ENCODE measurements at regions not wholly inside any gene's neighbourhood (a gene's known extent, or its start where the extent isn't known, plus 50 kb on each side); places are given as distances from the start of the nearest gene placed in this dataset.

DNA sequence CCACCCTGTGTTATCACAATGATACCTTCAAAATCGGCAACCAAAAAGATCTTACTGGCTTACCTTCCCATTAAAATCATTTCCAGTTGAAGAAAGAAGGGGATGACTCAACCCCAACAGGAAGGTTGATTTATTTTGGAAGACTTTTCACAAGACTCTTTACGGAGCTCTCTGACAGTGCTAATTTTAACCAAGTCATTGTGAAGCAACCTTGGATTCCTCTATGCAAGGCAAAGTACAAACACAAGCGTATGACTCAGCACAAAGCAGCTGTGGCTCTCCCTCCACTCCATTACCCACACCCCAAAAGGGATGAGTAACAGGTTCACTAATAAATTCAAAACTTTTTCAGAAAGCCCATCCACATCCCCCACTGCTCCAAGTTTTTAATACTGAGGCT is 213.8 kb upstream of the FGF13 start:
- Histone ChIP-seq H3K27me3 (ENCODE audit: control insufficient read depth, insufficient read depth, low read length) (no peaks in the 10 kb centered on the region), H3K9me3 (ENCODE audit: control insufficient read depth in 2 of 2, low read length in 2 of 2) (no peaks in the 10 kb centered on the region), H3K4me3 (ENCODE audit: low read depth, low read length) (no peak overlapping the region), H3K4me1 (ENCODE audit: control insufficient read depth, insufficient read depth, low read length, poor library complexity, severe bottlenecking) (no peaks in the 10 kb centered on the region), H3K27ac (ENCODE audit: insufficient read depth, low read length, poor library complexity, severe bottlenecking) (no peak overlapping the region), H3K36me3 (ENCODE audit: control insufficient read depth, insufficient read depth, low read length) (no peaks in the 10 kb centered on the region)
- no peak for DNase-seq
- Mint-ChIP-seq H3K4me3 (no peak overlapping the region), H3K27me3 (no peaks in the 10 kb centered on the region), H3K36me3 (no peaks in the 10 kb centered on the region), H3K9me3 (no peaks in the 10 kb centered on the region), H3K27ac (no peak overlapping the region), H3K4me1 (no peaks in the 10 kb centered on the region)
- no peak for ATAC-seq (ENCODE audit: low read depth in 2 of 2)

DNA sequence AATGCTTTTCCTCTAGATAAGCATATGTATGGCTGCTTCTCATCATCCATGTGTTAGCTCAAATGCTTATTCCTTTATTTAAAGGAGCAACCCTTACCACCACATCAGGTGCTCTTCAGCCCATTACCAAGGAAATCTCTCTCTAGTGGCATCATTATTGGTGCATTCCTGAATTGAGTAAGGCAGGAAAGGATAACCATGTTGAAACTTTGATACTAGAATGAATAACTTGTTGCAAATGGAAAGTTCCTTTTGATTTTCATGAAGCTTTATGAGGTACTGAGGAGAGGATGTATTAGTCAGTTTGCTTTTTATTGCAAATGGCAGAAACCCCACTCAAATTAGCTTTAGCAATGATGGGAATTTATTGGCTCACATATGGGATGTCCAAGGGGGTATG is 212.3 kb upstream of the FGF13 start:
- Mint-ChIP-seq H3K27ac (no peak overlapping the region), H3K27me3 (no peaks in the 10 kb centered on the region), H3K9me3 (no peaks in the 10 kb centered on the region), H3K4me3 (no peak overlapping the region), H3K36me3 (no peaks in the 10 kb centered on the region), H3K4me1 (no peaks in the 10 kb centered on the region)
- no peaks in the 10 kb centered on the region for H3K27me3 ChIP-seq (ENCODE audit: control insufficient read depth, insufficient read depth, low read length)
- no peak overlapping the region for H3K4me3 ChIP-seq (ENCODE audit: low read depth, low read length)
- H3K4me1 ChIP-seq (ENCODE audit: control insufficient read depth, insufficient read depth, low read length, poor library complexity, severe bottlenecking), result no peaks in the 10 kb centered on the region
- no peak for DNase-seq
- H3K36me3 ChIP-seq (ENCODE audit: control insufficient read depth, insufficient read depth, low read length), result no peaks in the 10 kb centered on the region
- H3K27ac ChIP-seq (ENCODE audit: insufficient read depth, low read length, poor library complexity, severe bottlenecking), result no peak overlapping the region
- ATAC-seq (ENCODE audit: low read depth in 2 of 2), result no peak
- H3K9me3 ChIP-seq (ENCODE audit: control insufficient read depth in 2 of 2, low read length in 2 of 2), result no peaks in the 10 kb centered on the region

DNA sequence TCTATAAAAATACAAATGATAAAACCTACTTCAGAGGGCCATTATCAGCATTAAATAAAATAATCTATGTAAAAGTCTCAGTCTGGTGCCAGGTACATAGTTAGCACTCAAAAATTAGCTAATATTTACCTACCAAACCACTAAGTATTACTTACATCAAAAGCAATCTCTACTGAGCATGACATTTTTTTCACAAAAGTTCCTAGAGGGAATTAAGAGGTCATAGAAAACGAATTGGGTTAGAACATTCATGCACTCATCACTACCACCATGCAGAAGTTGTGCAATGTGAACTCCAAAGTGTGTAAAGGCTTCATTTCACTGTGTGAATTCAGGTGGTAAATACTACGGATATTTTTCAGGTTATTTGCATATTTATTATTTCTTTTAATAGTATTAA is 209.5 kb upstream of the FGF13 start:
- H3K4me1 Mint-ChIP-seq, result no peaks in the 10 kb centered on the region
- H3K4me3 Mint-ChIP-seq, result no peak overlapping the region
- no peaks in the 10 kb centered on the region for H3K9me3 Mint-ChIP-seq
- Histone ChIP-seq H3K4me1 (ENCODE audit: control insufficient read depth, insufficient read depth, low read length, poor library complexity, severe bottlenecking) (no peaks in the 10 kb centered on the region), H3K36me3 (ENCODE audit: control insufficient read depth, insufficient read depth, low read length) (no peaks in the 10 kb centered on the region), H3K9me3 (ENCODE audit: control insufficient read depth in 2 of 2, low read length in 2 of 2) (no peaks in the 10 kb centered on the region), H3K27me3 (ENCODE audit: control insufficient read depth, insufficient read depth, low read length) (no peaks in the 10 kb centered on the region), H3K4me3 (ENCODE audit: low read depth, low read length) (no peak overlapping the region), H3K27ac (ENCODE audit: insufficient read depth, low read length, poor library complexity, severe bottlenecking) (no peak overlapping the region)
- H3K27ac Mint-ChIP-seq, result no peak overlapping the region
- no peaks in the 10 kb centered on the region for H3K36me3 Mint-ChIP-seq
- H3K27me3 Mint-ChIP-seq, result no peaks in the 10 kb centered on the region
- ATAC-seq (ENCODE audit: low read depth in 2 of 2) (no peak), DNase-seq (no peak)

DNA sequence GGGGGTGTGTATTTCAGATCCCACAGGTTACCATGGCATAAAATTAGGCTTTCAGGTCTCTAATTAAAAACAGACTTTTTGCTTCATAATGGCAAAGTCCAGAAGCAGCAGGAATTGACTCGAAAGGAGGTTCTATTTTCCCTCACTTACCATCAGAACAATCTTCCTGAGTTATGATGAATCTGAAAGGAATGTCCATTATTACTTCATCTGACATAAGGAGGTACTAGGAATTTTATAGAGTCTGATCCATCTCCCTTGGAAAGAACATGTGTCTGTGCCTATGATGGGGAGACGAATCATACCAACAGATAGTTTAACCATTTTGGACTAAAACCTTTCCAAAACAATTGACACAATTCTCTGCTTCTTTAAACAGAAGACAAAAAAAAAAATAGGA is 206.3 kb upstream of the FGF13 start:
- DNase-seq, result no peak
- Mint-ChIP-seq H3K27ac (no peak overlapping the region), H3K36me3 (no peaks in the 10 kb centered on the region), H3K4me3 (no peak overlapping the region), H3K4me1 (no peaks in the 10 kb centered on the region), H3K27me3 (no peaks in the 10 kb centered on the region), H3K9me3 (peaks cover 0 to 1% (median 0%) of the 10 kb centered on the region in 7 donors)
- Histone ChIP-seq H3K27me3 (ENCODE audit: control insufficient read depth, insufficient read depth, low read length) (no peaks in the 10 kb centered on the region), H3K9me3 (ENCODE audit: control insufficient read depth in 2 of 2, low read length in 2 of 2) (no peaks in the 10 kb centered on the region), H3K36me3 (ENCODE audit: control insufficient read depth, insufficient read depth, low read length) (no peaks in the 10 kb centered on the region), H3K4me1 (ENCODE audit: control insufficient read depth, insufficient read depth, low read length, poor library complexity, severe bottlenecking) (no peaks in the 10 kb centered on the region), H3K4me3 (ENCODE audit: low read depth, low read length) (no peak overlapping the region), H3K27ac (ENCODE audit: insufficient read depth, low read length, poor library complexity, severe bottlenecking) (no peak overlapping the region)
- no peak for ATAC-seq (ENCODE audit: low read depth in 2 of 2)

DNA sequence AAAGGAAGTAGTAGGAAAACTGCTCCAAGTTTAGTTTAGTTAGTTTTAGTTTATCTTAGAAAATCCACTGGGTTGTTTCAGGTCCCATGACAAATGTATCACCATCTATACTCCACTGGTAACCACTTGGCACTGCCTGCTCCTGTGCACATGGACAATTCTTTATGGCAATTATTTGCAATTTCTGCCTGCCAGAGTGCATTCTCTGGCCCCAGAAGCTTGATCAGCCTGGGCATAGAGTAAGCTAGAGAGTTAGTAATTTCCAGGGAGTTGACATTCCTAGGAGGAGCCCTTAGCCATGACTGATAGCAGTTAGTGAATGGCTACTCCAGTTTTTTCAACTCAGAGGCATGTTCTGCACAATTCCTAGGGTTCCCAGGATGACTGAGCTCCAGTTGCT is 203.2 kb upstream of the FGF13 start:
- no peaks in the 10 kb centered on the region for H3K36me3 Mint-ChIP-seq
- no peak overlapping the region for H3K4me3 Mint-ChIP-seq
- no peak overlapping the region for H3K27ac Mint-ChIP-seq
- DNase-seq (no peak), ATAC-seq (ENCODE audit: low read depth in 2 of 2) (no peak)
- H3K9me3 Mint-ChIP-seq, result peaks cover 0 to 1% (median 0%) of the 10 kb centered on the region in 7 donors
- Histone ChIP-seq H3K4me1 (ENCODE audit: control insufficient read depth, insufficient read depth, low read length, poor library complexity, severe bottlenecking) (no peaks in the 10 kb centered on the region), H3K27ac (ENCODE audit: insufficient read depth, low read length, poor library complexity, severe bottlenecking) (no peak overlapping the region), H3K27me3 (ENCODE audit: control insufficient read depth, insufficient read depth, low read length) (no peaks in the 10 kb centered on the region), H3K4me3 (ENCODE audit: low read depth, low read length) (no peak overlapping the region), H3K36me3 (ENCODE audit: control insufficient read depth, insufficient read depth, low read length) (no peaks in the 10 kb centered on the region), H3K9me3 (ENCODE audit: control insufficient read depth in 2 of 2, low read length in 2 of 2) (no peaks in the 10 kb centered on the region)
- no peaks in the 10 kb centered on the region for H3K4me1 Mint-ChIP-seq
- no peaks in the 10 kb centered on the region for H3K27me3 Mint-ChIP-seq

DNA sequence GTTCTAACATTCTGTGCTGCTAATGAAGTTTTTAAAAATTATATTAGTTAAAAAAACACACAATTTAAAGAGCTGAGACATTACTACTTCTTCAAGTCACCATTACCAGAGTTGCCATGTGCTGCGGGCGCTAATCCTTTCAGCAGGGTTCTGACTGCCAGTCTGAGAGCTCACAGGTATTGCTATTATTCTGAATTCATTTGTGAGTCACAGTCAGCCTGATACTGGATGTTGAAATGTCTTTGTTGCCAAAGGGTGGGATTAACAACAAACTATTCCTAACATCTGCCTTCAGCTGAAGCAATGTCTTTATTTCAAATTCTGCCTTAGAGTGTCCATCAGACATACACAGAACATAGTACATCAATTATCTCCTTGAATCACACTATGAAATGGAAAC is 197.1 kb upstream of the FGF13 start:
- ATAC-seq (ENCODE audit: low read depth in 2 of 2) (no peak), DNase-seq (no peak)
- H3K4me1 Mint-ChIP-seq, result no peaks in the 10 kb centered on the region
- H3K4me1 ChIP-seq (ENCODE audit: control insufficient read depth, insufficient read depth, low read length, poor library complexity, severe bottlenecking), result no peaks in the 10 kb centered on the region
- no peaks in the 10 kb centered on the region for H3K36me3 ChIP-seq (ENCODE audit: control insufficient read depth, insufficient read depth, low read length)
- no peak overlapping the region for H3K27ac ChIP-seq (ENCODE audit: insufficient read depth, low read length, poor library complexity, severe bottlenecking)
- H3K27ac Mint-ChIP-seq, result no peak overlapping the region
- no peaks in the 10 kb centered on the region for H3K27me3 Mint-ChIP-seq
- H3K9me3 ChIP-seq (ENCODE audit: control insufficient read depth in 2 of 2, low read length in 2 of 2), result no peaks in the 10 kb centered on the region
- no peak overlapping the region for H3K4me3 Mint-ChIP-seq
- no peaks in the 10 kb centered on the region for H3K27me3 ChIP-seq (ENCODE audit: control insufficient read depth, insufficient read depth, low read length)
- peaks cover 0 to 1% (median 0%) of the 10 kb centered on the region in 7 donors for H3K9me3 Mint-ChIP-seq
- no peaks in the 10 kb centered on the region for H3K36me3 Mint-ChIP-seq
- H3K4me3 ChIP-seq (ENCODE audit: low read depth, low read length), result no peak overlapping the region

DNA sequence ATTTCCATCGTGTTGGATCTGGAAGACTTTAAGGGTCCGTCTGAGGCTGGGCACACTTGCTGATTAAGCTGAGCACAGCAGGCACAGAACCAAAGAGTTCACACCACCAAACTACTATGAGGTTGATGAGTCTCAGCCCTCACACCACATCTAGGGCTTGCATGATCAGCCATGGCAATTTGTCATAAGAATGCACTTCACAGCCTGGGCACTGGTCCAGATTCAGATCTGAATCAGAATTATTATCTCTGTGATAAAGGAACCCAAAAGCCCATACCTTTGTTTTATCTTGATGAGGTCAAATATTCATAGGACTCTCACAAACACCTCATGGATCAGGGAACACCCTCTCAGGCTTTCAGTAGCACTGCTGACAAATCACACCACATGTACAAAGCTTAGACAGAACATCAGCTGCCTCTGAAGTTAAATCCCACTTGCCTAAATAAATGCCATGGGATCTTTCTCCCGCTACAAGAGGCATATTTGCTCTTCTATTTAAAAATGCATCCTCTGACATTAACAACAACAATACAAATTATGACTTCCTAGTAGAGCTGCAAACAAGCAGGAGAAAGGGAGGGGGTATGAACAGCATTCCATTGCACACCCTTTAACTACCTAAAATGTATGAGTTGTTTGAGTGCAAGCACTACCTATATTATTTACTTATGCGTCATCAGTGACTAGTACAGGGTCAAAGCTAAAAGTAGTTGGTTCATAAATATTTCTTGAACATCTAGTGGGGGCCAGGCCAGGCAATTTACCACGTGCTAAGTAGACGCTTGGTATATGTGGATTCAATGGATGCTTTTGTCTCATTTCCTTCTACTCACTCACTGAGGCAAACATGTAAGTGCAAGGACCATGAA is 186.3 kb upstream of the FGF13 start:
- H3K9me3 Mint-ChIP-seq, result peaks cover 0 to 3% (median 0%) of the 10 kb centered on the region in 7 donors
- no peak overlapping the region for H3K27ac ChIP-seq (ENCODE audit: insufficient read depth, low read length, poor library complexity, severe bottlenecking)
- no peaks in the 10 kb centered on the region for H3K36me3 ChIP-seq (ENCODE audit: control insufficient read depth, insufficient read depth, low read length)
- H3K27me3 ChIP-seq (ENCODE audit: control insufficient read depth, insufficient read depth, low read length), result no peaks in the 10 kb centered on the region
- ATAC-seq (ENCODE audit: low read depth in 2 of 2), result no peak
- no peak overlapping the region for H3K4me3 Mint-ChIP-seq
- no peak for DNase-seq
- H3K9me3 ChIP-seq (ENCODE audit: control insufficient read depth in 2 of 2, low read length in 2 of 2), result no peaks in the 10 kb centered on the region
- no peak overlapping the region for H3K27ac Mint-ChIP-seq
- no peaks in the 10 kb centered on the region for H3K27me3 Mint-ChIP-seq
- no peaks in the 10 kb centered on the region for H3K4me1 ChIP-seq (ENCODE audit: control insufficient read depth, insufficient read depth, low read length, poor library complexity, severe bottlenecking)
- H3K36me3 Mint-ChIP-seq, result no peaks in the 10 kb centered on the region
- no peak overlapping the region for H3K4me3 ChIP-seq (ENCODE audit: low read depth, low read length)
- H3K4me1 Mint-ChIP-seq, result no peaks in the 10 kb centered on the region

DNA sequence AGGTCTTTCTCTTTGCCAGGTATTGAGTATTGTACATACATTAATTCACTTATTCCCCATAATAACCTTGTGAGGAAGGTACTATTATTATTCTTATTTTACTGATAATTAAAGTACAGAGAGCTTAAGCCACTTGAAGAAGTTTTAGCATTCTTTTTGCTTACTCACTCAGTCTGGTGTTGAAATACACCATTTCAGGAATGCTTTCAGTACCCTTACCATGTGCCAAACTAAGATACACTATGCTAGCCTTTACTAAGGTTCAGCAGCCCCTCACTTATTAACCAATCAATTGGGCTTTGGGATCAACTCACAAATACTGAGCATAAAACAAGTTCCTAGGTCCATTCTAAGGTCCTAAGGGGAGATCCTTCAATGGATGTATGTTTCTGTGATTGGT is 179.0 kb upstream of the FGF13 start:
- Mint-ChIP-seq H3K27ac (no peak overlapping the region), H3K4me3 (no peak overlapping the region), H3K36me3 (no peaks in the 10 kb centered on the region), H3K4me1 (no peaks in the 10 kb centered on the region), H3K27me3 (no peaks in the 10 kb centered on the region), H3K9me3 (peaks cover 0 to 8% (median 1%) of the 10 kb centered on the region in 7 donors)
- Histone ChIP-seq H3K4me1 (ENCODE audit: control insufficient read depth, insufficient read depth, low read length, poor library complexity, severe bottlenecking) (no peaks in the 10 kb centered on the region), H3K27me3 (ENCODE audit: control insufficient read depth, insufficient read depth, low read length) (no peaks in the 10 kb centered on the region), H3K9me3 (ENCODE audit: control insufficient read depth in 2 of 2, low read length in 2 of 2) (no peaks in the 10 kb centered on the region), H3K4me3 (ENCODE audit: low read depth, low read length) (no peak overlapping the region), H3K36me3 (ENCODE audit: control insufficient read depth, insufficient read depth, low read length) (no peaks in the 10 kb centered on the region), H3K27ac (ENCODE audit: insufficient read depth, low read length, poor library complexity, severe bottlenecking) (no peak overlapping the region)
- ATAC-seq (ENCODE audit: low read depth in 2 of 2) (no peak), DNase-seq (no peak)

Measured in CD4-positive, CD25-positive, alpha-beta regulatory T cell (primary cell).